Vagina (tissue), 2 donors: ENCODE measurements at regions not wholly inside any gene's neighbourhood (a gene's known extent, or its start where the extent isn't known, plus 50 kb on each side); places are given as distances from the start of the nearest gene placed in this dataset.

Source experiments
- DNase-seq, 2 donors: peaks; one replicate each; pipeline ENCODE4 v3.0.0-alpha.2; 2017; ENCODE audit errors: extremely low spot score in 2 of 2
- H3K27ac ChIP-seq: fragments of 200-600 bp; sonication (generic); one replicate; pipeline ENCODE4 v1.5.1; 2019
- H3K27me3 ChIP-seq: fragments of 200-600 bp; sonication (generic); one replicate; pipeline ENCODE4 v1.5.1; 2019
- H3K36me3 ChIP-seq, 2 donors: fragments of 200-600 bp; sonication (generic); one replicate each; pipeline ENCODE4 v1.5.1; 2017 to 2019
- H3K4me1 ChIP-seq: fragments of 200-600 bp; sonication (generic); one replicate; pipeline ENCODE4 v1.5.1; 2019
- H3K4me3 ChIP-seq, 2 donors: fragments of 200-600 bp; sonication (generic); 1 replicate in 1 of 2; 2 replicates in 1 of 2; pipeline ENCODE4 v1.5.1; 2016 to 2019
- H3K9me3 ChIP-seq: fragments of 200-600 bp; sonication (generic); one replicate; pipeline ENCODE4 v1.5.1; 2019
- CTCF ChIP-seq, 3 experiments: fragments of 450-650 bp in 2 of 3; fragments of 200-600 bp in 1 of 3; sonication (generic) in 1 of 3; IDR thresholded peaks; one replicate each; pipeline ENCODE4 v1.5.1; 2017 to 2019; ENCODE audit warnings: antibody characterized with exemption in 3 of 3, mild to moderate bottlenecking in 2 of 3, moderate library complexity in 2 of 3
- POLR2A ChIP-seq, 2 donors: fragments of 450-650 bp; IDR thresholded peaks; one replicate each; pipeline ENCODE4 v1.6.1; 2017; ENCODE audit warnings: antibody characterized with exemption in 2 of 2, mild to moderate bottlenecking in 2 of 2, moderate library complexity in 2 of 2
- POLR2AphosphoS5 ChIP-seq, 2 donors: sonication (generic); formaldehyde crosslinking; IDR thresholded peaks; one replicate each; pipeline ENCODE4 v1.9.0; 2017; ENCODE audit warnings: antibody characterized with exemption in 2 of 2, mild to moderate bottlenecking in 2 of 2, low read depth in 1 of 2; ENCODE audit not compliant: insufficient read depth in 1 of 2
- intact Hi-C: fragments of 100-400 bp; cut with DNase I; formaldehyde crosslinking; loops from one replicate; pipeline ENCODE4 v1.15.1; 2023

- TF ChIP-seq POLR2A (IDR thresholded peaks at IDR 0.05) (no peak), CTCF (IDR thresholded peaks at IDR 0.05) (no peak), POLR2AphosphoS5 (IDR thresholded peaks at IDR 0.05; ENCODE audit: insufficient read depth in 1 of 2, low read depth in 1 of 2) (no peak)
- no peak overlapping the region for H3K4me3 ChIP-seq
- no peaks in the 10 kb centered on the region for H3K36me3 ChIP-seq
- intact Hi-C loops, result loop anchor here (10.0 kb wide), 2 partner anchors 581 to 861 kb away; no protein-coding TSS in a partner anchor
- no peak for DNase-seq
- peaks cover 18% of the 10 kb centered on the region for H3K4me1 ChIP-seq
- H3K9me3 ChIP-seq, result no peaks in the 10 kb centered on the region
- no peak overlapping the region for H3K27ac ChIP-seq
- H3K27me3 ChIP-seq, result no peaks in the 10 kb centered on the region
These were observed 152.3 kb downstream of the TM9SF2 start for GRCh38 chr13:99653526-99653925.

GRCh38 chr13:99652901-99653300, 151.6 kb downstream of the TM9SF2 start:
- intact Hi-C loops, result loop anchor here (10.0 kb wide), 2 partner anchors 582 to 862 kb away; no protein-coding TSS in a partner anchor
- DNase-seq, result peak in 1 of 2 donors; percentile 69
- Histone ChIP-seq H3K27ac (no peak overlapping the region), H3K27me3 (no peaks in the 10 kb centered on the region), H3K36me3 (no peaks in the 10 kb centered on the region), H3K9me3 (no peaks in the 10 kb centered on the region), H3K4me3 (no peak overlapping the region), H3K4me1 (peaks cover 12% of the 10 kb centered on the region)
- TF ChIP-seq POLR2A (IDR thresholded peaks at IDR 0.05), result no peak
- TF ChIP-seq POLR2AphosphoS5 (IDR thresholded peaks at IDR 0.05; ENCODE audit: insufficient read depth in 1 of 2, low read depth in 1 of 2), result no peak
- TF ChIP-seq CTCF (IDR thresholded peaks at IDR 0.05), result no peak

GRCh38 chr13:99652141-99652540, 150.9 kb downstream of the TM9SF2 start:
- intact Hi-C loops, result loop anchor here (10.0 kb wide), 2 partner anchors 583 to 863 kb away; no protein-coding TSS in a partner anchor
- Histone ChIP-seq H3K27ac (no peak overlapping the region), H3K4me3 (no peak overlapping the region), H3K27me3 (no peaks in the 10 kb centered on the region), H3K4me1 (peaks cover 5% of the 10 kb centered on the region), H3K36me3 (no peaks in the 10 kb centered on the region), H3K9me3 (no peaks in the 10 kb centered on the region)
- TF ChIP-seq POLR2A (IDR thresholded peaks at IDR 0.05), result no peak
- no peak for DNase-seq

GRCh38 chr13:99651016-99651415, 149.7 kb downstream of the TM9SF2 start:
- Histone ChIP-seq H3K27me3 (no peaks in the 10 kb centered on the region), H3K4me3 (no peak overlapping the region), H3K36me3 (no peaks in the 10 kb centered on the region), H3K27ac (no peak overlapping the region), H3K4me1 (no peaks in the 10 kb centered on the region), H3K9me3 (no peaks in the 10 kb centered on the region)
- TF ChIP-seq POLR2A (IDR thresholded peaks at IDR 0.05) (no peak), POLR2AphosphoS5 (IDR thresholded peaks at IDR 0.05; ENCODE audit: insufficient read depth in 1 of 2, low read depth in 1 of 2) (no peak), CTCF (IDR thresholded peaks at IDR 0.05) (no peak)
- intact Hi-C loops, result loop anchor here (10.0 kb wide), 2 partner anchors 584 to 864 kb away; no protein-coding TSS in a partner anchor
- DNase-seq, result no peak

GRCh38 chr13:99650410-99650809, 149.1 kb downstream of the TM9SF2 start:
- no peaks in the 10 kb centered on the region for H3K4me1 ChIP-seq
- intact Hi-C loops, result loop anchor here (10.0 kb wide), 2 partner anchors 584 to 864 kb away; no protein-coding TSS in a partner anchor
- H3K27me3 ChIP-seq, result no peaks in the 10 kb centered on the region
- no peaks in the 10 kb centered on the region for H3K36me3 ChIP-seq
- no peaks in the 10 kb centered on the region for H3K9me3 ChIP-seq
- H3K27ac ChIP-seq, result no peak overlapping the region
- H3K4me3 ChIP-seq, result no peak overlapping the region
- DNase-seq, result no peak
- TF ChIP-seq CTCF (IDR thresholded peaks at IDR 0.05) (no peak), POLR2AphosphoS5 (IDR thresholded peaks at IDR 0.05; ENCODE audit: insufficient read depth in 1 of 2, low read depth in 1 of 2) (no peak), POLR2A (IDR thresholded peaks at IDR 0.05) (no peak)
